ENCODE measurements at regions not wholly inside any gene's neighbourhood (a gene's known extent, or its start where the extent isn't known, plus 50 kb on each side); places are given as distances from the start of the nearest gene placed in this dataset.

GRCh38 chr9:36764364-36765076 lies 191.8 kb downstream of the MELK start:
- no peak for DNase-seq (ENCODE audit: low spot score)

GRCh38 chr9:36765077-36765390 lies 192.3 kb downstream of the MELK start:
- no peak for DNase-seq (ENCODE audit: low spot score)

- DNase-seq (ENCODE audit: low spot score), result no peak
Observed at GRCh38 chr9:36765468-36766341, 193.0 kb downstream of the MELK start.

- DNase-seq (ENCODE audit: low spot score), result no peak
Observed at GRCh38 chr9:36768677-36769076, 196.0 kb downstream of the MELK start.

- no peak for DNase-seq (ENCODE audit: low spot score)
Observed at GRCh38 chr9:36770025-36770424, 197.3 kb downstream of the MELK start.

GRCh38 chr9:36772449-36773403 lies 200.0 kb downstream of the MELK start:
- peak; percentile 16 for DNase-seq (ENCODE audit: low spot score)

GRCh38 chr9:36778682-36779081 lies 206.0 kb downstream of the MELK start:
- DNase-seq (ENCODE audit: low spot score), result no peak

GRCh38 chr9:36779582-36779981 lies 206.9 kb downstream of the MELK start:
- DNase-seq (ENCODE audit: low spot score), result no peak

- no peak for DNase-seq (ENCODE audit: low spot score)
Observed at GRCh38 chr9:36780186-36780585, 207.5 kb downstream of the MELK start.

GRCh38 chr9:36781533-36781932 lies 208.8 kb downstream of the MELK start:
- peak; percentile 77 for DNase-seq (ENCODE audit: low spot score)
